ENCODE measurements at regions not wholly inside any gene's neighbourhood (a gene's known extent, or its start where the extent isn't known, plus 50 kb on each side); places are given as distances from the start of the nearest gene placed in this dataset.

- TF ChIP-seq, protein P1, sequence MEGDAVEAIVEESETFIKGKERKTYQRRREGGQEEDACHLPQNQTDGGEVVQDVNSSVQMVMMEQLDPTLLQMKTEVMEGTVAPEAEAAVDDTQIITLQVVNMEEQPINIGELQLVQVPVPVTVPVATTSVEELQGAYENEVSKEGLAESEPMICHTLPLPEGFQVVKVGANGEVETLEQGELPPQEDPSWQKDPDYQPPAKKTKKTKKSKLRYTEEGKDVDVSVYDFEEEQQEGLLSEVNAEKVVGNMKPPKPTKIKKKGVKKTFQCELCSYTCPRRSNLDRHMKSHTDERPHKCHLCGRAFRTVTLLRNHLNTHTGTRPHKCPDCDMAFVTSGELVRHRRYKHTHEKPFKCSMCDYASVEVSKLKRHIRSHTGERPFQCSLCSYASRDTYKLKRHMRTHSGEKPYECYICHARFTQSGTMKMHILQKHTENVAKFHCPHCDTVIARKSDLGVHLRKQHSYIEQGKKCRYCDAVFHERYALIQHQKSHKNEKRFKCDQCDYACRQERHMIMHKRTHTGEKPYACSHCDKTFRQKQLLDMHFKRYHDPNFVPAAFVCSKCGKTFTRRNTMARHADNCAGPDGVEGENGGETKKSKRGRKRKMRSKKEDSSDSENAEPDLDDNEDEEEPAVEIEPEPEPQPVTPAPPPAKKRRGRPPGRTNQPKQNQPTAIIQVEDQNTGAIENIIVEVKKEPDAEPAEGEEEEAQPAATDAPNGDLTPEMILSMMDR (conservative IDR thresholded peaks at IDR 0.05; ENCODE audit: low read depth, low read length) = no peak
- no peak for TF ChIP-seq EZH2 (IDR thresholded peaks at IDR 0.05; ENCODE audit: borderline replicate concordance, low read depth, low read length, poor library complexity, severe bottlenecking)
These were observed 178.3 kb downstream of the UACA start for GRCh38 chr15:70584838-70585706.

All from A673 (cell line).